NCI-H187 treated with DMSO at 0.1 percent for 48 hours (cell line): ENCODE measurements at regions not wholly inside any gene's neighbourhood (a gene's known extent, or its start where the extent isn't known, plus 50 kb on each side); places are given as distances from the start of the nearest gene placed in this dataset.
"Not testable (repeated sequence)": the region's sequence is repeated elsewhere in the genome, so short reads cannot be mapped to it uniquely, and the experiment has no call there.

Experiments
- DNase-seq: peaks from one replicate; lab custom pipeline; 2025; lab: John Stamatoyannopoulos, UW

DNA sequence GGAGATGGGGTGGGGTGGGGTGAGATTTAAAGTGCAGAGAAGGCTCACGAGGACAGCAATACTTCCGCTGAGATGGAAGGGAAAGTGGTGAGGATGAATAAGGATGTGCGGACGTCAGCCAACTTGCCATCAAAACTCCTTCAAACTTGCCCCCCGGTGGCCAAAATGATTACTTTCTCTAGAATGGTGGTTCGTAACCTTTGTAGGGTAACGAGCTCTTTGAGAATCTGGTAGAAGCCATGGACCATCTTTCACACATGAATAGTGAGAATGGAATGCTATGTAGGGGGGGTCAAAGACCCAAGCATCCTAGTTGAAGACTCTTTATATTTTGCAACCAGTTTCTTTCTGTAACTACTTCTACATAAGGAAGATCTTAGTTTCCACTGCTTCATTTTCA is 245.9 kb upstream of the DDHD1 start:
- DNase-seq: no peak

DNA sequence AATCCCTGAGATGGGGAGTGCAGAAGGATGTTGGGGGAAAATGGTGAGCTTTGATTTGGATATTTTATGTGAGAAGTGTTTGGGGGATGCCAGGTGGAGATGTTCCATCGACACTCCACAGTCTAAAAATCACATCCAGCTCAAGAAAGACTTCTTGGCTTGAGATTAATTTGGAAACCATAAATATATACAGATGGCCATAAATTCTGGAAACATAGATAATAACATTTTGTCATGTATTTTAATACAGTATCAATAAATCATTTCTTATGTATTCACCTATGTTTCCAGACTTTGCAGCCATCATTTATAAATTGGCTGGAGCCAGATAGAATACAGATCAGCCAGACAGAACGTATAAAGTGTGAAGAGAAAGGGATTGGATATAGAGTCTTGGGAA is 245.5 kb upstream of the DDHD1 start:
- no peak for DNase-seq

DNA sequence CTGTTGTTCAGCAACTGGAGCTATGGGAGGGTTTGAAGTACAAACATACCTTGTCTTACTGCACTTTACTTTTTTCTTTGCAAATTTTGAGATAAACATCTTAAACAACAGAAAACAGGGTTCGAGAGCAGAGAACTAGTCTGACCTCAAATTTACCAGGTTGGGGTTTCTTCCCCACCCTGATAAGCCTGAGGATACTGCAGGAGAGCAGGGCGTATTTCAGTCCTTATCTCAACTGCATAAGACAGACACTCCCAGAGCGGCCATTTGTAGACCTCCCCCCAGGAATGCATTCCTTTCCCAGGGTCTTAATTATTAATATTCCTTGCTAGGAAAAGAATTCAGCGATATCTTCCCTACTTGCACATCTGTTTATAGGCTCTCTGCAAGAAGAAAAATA is 242.1 kb upstream of the DDHD1 start:
- DNase-seq: not testable (repeated sequence)

DNA sequence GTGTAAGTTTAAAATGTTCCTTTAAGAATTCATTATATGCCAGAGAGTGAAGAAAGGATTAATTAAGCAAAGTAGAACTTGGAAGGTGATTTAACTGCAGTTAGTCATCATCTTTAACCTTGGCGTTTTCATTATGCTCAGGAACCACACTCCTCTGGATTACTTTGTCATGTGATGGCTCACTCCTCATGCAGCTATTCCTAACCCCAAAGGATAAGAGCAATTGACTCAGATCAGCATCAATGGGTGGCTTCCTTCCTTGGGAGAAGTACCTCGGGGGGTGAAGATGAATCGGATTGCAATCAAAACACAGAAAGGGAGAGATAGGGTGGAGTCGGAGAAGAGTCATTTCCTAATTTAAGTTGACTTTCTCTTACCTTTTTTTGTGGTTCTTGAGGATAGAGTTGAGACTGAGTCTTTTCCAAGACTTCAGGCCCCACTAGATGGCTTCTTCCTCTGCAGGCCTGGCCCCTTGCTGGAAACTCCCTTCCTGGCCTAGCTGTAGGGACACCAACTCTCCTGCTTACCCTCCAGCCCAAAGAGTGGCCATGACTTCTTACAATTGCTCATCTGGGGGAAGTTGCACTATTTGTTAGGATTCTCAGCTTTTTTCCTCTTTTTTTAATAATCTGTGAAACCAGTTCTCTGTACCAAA is 238.6 kb upstream of the DDHD1 start:
- no peak for DNase-seq

DNA sequence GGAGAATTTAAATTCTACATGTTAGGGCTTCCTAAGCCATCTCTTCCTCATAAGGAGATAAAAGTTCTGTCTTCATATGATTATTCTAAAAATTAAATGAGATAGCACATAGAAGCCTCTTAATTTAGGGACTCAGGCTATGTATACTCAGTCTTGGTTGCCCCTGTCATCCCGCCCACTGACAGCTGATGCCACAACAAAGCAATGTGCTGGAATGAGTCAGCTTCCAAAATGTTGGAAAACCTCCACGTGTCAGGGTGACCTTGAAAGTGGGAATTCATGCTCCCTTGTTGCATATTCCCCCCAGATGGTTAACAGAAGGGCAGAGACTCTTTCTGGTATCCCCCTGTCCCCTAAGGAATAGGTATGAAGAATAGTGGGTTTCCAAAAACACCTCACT is 238.0 kb upstream of the DDHD1 start:
- no peak for DNase-seq

DNA sequence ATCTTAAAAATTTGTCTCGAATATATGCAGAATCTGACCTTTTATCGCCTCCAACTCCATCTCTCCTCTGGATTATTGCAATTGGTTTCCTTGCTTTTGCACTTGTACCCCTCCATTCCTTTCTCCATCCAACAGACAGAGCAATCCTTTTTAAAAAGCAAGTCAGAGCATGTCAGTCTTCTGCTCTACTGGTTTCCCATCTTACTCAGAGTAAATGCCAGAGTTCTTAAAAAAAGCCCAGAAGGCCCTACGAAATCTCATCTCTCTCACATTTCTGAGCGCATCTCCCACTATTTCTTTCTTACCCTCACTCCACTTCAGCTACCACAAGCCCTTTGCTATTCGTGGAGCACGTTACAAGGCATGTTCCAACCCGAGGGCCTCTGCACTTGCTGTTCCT is 236.9 kb upstream of the DDHD1 start:
- DNase-seq: no peak

DNA sequence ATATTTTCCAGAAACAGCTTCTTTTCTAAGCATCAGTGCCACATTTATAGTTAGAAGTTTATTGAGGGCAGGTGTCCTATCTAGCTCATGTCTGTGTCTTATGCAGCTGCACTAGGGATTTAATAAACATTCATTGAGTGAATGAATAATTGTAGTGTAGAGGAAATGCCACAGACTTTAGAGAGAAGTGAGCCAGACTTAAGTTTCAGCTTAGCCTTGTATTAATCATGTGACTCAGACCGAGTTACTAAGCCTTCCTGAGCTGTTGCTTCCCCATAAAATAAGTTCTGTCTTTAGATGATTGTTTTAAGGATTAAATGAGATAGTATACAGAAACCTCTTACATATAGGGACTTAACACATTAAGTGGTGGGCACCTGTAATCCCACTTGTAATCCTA is 236.1 kb upstream of the DDHD1 start:
- DNase-seq: no peak

DNA sequence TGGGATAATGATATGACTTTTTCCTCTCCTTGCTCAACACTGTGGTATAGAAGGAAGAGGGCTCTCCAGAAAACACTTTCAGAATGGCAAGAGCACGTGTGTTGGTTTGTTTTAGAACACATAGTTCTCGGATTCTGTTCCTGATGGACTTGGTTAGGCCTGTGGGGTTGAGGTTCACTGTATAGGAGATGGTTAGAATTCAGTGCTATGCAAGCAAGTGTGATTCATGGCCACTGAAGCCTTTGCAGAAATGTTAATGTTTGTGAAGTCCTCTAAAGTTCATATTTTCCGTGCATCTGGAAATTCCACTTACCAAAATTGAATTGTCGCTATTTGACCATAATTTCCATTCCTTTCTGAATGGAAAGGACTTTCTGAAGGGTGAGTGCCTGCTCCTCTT is 233.2 kb upstream of the DDHD1 start:
- no peak for DNase-seq

DNA sequence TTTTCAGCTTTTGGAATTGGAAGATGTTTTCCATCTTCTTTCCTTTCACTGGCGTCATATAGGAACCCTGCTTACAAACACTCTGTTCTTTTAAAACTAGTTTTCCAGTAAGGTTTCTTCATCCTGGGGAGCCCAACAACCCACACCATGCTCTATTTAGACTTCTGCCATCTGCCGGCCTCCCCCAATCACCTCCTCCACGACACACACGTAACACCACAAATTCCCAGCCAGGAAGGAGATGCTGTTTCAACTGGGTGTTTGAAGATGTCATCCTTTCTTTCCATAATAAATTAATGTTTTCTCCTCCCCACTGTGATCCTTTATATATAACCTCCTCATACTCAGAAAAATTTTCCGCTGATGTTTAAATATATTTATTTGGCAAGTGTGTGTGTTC is 231.4 kb upstream of the DDHD1 start:
- no peak for DNase-seq

DNA sequence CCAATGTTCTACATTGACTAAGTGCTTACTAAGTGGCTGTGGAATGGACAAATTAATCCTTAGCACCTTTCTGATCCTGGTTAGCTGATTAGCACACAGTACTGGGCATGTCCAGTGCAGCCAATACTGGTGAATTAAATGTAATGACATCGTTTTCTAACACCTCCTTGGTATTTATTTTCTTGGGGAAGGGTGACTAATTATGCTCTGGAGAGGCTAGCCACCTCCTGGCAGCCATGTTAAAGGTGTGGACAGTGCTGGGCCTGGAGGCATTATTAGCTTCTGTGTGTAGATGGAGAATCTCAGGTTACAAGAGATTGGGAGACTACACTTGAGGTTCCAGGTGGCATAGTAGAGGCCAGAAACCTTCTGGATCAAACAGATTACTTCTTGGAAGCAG is 230.9 kb upstream of the DDHD1 start:
- no peak for DNase-seq

DNA sequence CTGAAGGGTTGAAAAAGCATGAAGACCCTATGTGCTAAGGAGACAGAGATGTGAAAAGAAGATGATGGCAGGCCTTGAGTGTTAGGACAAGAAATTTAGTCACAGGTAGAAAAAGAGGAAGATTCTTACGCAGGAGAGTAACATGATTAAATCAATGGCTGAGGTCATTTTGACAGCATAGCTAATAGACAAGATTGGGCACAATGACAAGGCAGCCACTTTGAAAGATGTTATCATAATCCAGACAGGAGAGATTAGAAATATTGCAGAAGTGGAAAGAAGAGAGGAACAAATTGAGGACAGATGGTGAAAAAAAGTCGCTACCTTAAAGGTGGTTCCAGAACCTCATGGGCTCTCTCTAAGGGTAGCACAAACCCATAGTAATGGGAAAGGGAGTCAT is 228.8 kb upstream of the DDHD1 start:
- no peak for DNase-seq

DNA sequence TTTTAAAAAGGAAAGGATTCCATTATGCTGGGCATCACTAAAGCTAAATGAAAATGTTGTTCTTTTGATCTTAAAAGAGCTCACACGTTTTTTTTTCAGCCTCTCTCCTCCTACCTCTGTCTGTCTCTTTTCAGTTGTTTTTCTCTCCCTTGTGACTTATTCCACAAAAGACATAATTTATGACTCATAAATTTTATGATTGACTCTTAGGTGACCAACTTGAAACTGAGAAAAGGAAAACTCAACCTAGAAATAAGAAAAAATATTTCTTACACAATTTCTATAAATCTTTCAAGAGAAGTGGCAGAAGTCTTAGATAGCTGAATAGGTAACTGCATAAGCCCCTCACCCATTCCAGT is 227.7 kb upstream of the DDHD1 start:
- DNase-seq: no peak

DNA sequence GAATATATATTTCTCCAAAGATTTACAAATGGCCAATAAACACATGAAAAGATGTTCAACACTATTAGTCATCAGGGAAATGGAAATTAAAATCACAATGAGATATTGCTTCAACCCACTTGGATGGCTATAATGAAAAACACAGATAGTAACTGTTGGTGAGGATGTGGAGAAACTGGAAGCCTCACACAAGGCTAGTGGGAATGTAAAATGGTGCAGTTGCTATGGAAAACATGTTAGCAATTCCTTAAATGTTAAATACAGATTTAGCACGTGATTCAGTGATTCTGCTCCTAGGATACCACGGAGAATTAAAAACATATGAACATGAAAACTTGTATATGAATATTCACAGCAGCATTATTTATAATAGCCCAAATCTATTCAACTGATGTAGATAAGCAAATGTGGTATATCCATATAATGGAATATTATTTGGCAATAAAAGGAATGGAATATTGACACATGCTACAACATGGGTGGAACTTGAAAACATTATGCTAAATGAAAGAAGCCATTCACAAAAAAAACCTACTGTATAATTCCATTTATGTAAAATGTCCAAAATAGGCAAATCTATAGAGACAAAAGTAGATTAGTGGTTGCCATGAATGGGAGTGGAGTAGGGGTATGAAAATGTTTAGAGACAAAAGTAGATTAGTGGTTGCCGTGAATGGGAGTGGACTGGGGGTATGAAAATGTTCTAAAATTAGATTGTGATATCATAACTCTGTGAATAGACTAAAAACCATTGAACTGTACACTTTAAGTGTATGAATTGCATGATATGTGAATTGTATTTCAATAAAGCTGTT is 227.1 kb upstream of the DDHD1 start:
- DNase-seq: no peak

DNA sequence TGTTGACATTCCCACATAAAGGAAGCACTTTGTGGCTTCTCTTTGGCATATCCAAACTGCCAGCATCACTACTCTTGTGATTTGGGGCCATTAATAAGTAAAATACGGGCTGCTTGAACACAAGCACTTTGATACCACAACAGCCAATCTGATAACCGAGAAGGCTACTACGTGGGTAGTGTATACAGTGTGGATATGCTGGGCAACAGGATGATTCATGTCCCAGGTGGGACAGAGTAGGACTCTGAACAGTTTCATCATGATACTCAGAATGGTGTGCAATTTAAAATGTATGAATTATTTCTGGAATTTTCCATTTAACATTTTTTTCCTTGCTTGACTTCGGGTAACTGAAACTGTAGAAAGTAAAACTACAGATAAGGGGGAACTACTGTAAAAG is 225.0 kb upstream of the DDHD1 start:
- no peak for DNase-seq

DNA sequence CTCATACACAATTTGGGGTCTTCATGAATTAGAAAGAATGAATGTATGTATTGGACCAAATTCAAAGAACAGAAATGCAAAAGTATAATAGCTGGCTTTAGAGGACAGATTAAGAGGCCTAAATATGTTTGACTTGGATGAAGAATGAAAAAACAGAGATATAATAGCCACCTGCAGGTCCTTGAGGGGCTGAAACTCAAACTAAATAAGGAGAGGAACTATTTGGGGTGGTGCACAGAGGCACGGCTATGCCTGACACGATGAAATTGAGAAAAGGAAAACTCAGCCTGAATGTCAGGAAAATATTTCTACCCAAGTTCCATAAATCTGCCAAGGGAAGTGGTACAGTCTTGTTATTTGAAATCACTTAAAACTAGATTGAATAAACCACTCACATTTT is 222.9 kb upstream of the DDHD1 start:
- DNase-seq: no peak

DNA sequence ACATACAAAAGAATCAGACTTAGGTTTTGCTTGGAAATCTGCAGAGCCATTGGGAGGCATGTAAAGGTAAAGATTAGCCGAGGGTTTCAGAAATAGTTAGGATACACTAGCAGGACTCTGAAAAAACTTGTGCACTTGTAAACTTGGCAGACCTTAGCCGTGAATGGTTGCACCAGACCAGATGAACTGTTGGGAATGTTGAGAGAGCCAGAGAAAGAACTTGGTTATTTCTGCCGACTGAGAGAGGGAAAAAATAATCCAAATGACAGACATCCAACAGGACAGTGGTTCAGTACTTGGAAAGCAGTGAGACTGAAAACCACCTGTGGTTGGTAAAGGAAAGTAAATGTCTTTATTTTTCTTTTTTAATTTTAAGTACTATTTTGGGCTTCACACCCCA is 222.5 kb upstream of the DDHD1 start:
- DNase-seq: no peak

DNA sequence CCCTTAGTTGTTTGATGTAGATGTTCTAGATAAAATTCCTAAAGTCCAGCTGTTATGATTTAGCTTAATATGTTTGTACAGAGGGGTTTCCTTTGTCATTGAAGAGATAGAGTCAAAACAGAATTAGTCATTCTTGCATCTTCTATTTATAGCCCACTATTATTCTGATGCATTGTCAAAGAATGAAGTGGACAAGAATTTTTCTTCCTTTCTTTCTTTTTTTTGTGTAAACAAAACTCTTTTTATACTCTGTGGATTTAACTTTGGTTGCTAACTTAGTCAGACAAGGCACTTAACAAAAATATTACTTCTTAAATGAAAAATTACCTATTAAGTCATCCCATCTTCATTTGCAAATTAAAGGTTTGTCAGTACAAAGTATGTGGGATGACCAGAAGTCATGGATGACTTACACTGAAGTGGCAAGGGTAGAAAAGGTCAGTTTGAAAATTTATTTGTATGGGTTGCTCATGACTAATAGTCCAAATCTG is 215.6 kb upstream of the DDHD1 start:
- DNase-seq: no peak

DNA sequence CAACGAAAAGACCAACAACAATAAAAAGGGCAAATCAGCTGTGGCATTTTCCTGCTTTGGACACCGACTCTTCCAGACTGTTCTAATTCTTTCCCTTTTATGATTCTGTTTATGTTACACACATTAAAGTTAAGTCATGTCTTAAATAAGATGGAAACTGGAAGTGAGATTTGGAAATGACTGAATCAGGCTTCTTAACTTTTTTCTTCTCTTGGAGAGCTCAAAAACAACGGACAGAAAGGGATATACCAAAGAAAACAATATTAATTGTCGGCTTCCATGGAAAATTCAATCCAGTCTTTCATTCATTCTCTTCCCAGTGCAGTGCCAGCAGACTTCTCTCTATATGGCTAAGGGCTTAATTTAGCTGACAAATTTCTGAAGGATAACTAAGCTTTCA is 214.9 kb upstream of the DDHD1 start:
- DNase-seq: no peak

DNA sequence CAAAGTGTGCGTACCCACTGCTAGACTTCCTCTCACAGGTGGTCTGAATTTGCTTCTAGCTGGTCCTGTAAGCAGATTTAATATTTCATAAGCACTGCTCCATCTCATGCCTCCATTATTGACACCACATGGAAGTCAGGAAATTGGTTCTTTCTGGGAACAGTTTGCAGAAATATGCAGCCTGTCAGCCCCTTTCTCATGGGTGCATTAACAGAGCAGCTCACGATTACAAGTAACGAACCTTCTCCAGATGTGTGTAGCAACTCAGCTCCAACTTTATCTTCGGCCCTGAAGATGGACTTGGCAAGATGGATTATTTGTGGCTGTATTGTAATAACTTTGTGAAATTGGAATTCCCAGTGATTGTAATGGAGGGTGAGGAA is 214.5 kb upstream of the DDHD1 start:
- DNase-seq: no peak

DNA sequence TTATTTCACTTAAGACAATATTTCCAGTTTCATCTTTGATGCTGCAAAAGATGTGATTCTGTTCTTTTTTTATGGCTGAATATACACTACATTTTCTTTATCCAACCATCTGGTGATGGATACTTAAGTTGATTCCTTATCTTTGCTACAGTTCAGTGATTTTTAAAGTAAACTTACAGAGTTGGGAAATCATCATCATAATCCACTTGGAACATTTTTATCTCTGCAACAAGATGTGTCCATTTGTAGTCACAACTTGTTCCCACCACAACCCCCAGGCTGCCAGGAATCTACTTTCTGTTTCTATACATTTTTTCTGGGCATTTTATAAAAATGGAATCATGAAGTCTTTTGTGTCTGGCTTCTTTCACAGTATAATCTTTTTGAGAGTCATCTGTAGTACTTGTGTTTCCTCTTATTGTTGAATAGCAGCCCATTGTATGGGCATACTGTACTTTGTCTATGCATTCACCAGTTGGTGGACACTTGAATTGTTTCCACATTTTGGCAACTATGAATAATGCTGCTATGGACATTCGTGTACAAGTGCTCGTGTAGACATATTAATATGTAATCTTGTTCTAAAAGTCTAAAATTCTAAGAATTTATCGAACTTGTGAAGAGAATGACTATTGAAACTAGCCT is 212.5 kb upstream of the DDHD1 start:
- DNase-seq: no peak

DNA sequence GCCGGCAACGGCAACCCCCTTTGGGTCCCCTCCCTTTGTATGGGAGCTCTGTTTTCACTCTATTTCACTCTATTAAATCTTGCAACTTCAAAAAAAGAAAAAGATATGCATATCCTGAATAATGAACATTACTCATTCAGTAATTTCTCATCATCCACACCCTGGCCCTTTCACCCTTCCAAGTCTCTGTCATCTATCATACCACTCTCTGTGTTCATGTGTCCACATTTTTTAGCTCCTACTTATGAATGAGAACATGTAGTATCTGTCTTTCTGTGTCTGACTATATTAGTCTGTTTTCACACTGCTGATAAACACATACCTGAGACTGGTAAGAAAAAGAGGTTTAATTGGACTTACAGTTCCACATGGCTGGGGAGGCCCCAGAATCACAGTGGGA is 209.8 kb upstream of the DDHD1 start:
- not testable (repeated sequence) for DNase-seq

DNA sequence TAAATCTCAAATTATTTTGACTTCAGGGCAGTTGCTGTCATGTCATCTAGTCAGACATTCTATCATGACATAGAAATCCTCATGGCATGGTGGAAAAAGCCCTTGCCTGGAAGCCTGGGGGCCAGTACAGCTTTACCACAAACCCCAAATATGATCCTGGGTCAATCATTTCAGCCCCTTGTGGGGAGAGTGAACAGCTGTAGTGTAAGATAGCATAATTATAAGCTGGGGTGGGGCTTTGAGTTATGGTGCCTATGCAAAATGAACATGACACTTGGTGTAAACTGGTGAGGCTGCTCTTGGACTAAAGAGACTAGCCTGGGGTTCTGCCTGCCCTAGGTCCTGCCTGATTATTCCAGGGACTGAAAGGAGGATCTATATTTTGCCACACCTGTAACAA is 207.7 kb upstream of the DDHD1 start:
- DNase-seq: no peak

DNA sequence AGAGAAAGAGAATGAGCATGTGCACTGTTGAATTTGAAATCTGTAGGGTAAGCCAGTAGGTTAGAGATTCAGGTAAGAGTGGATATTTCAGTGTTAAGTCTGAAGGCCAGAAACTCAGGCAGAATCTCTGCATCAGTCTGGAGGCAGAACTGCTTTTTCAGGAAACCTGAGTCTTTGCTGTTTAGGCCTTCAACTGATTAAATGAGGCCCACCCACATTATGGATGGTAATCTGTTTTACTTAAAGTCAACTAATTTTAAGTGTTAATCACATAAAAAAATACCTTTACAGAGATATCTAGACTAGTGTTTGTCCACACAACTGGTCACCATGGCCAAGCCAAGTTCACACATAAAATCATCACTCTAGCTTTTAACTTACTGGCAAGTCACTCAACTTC is 205.0 kb upstream of the DDHD1 start:
- DNase-seq: no peak
